ENCODE measurements at regions not wholly inside any gene's neighbourhood (a gene's known extent, or its start where the extent isn't known, plus 50 kb on each side); places are given as distances from the start of the nearest gene placed in this dataset.

- DNase-seq (ENCODE audit: low spot score): no peak
- in situ Hi-C loops (cut with MboI; ENCODE audit: low pct_unique_long_range_greater_than_20kb, low sequenced_read_pairs, unreplicated experiment): no loop called here
- TF ChIP-seq CTCF (IDR thresholded peaks at IDR 0.05; ENCODE audit: extremely low read depth, insufficient read depth, missing control alignments): no peak
Measured at GRCh38 chr3:176714034-176714433, 483.2 kb downstream of the TBL1XR1 start.

DNA sequence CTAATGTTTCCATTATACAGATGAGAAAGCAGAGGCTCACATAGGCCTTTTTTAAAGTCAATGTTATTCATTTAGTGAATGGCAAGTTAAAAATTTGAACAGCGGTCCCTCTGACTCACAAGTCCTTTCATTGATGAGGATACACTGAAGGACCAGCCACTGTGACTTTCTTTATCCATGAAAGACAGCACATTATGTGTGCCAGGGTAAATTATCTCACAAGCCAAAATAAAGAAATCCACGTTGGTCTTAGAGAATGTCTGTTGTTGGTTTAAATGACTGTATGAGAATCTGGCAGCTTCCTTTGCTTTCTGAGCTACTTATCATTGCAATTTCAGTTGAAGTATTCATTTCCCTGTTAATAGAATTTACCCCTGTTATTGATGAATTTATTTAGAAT is 485.1 kb downstream of the TBL1XR1 start:
- DNase-seq (ENCODE audit: low spot score): no peak
- TF ChIP-seq CTCF (IDR thresholded peaks at IDR 0.05; ENCODE audit: extremely low read depth, insufficient read depth, missing control alignments): no peak
- in situ Hi-C loops (cut with MboI; ENCODE audit: low pct_unique_long_range_greater_than_20kb, low sequenced_read_pairs, unreplicated experiment): no loop called here

DNA sequence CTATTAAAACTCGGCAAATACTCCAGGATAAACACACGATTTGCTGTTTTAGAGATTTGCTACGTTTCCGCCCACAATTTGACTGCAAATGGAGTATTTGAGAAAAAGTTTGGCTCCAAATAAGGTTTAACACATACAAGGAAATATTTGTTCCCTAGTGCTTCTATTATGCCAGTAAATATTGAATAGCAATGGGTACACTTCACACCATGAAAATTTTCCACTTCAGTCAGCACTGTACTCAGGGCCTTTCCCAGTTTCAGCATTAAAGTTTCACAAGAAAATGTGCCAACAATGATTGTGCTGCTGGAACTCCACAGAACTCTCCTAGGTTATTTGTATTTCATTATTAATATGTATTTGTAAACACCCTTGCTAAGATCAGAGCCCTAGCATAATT is 498.0 kb downstream of the TBL1XR1 start:
- no peak for DNase-seq (ENCODE audit: low spot score)
- in situ Hi-C loops (cut with MboI; ENCODE audit: low pct_unique_long_range_greater_than_20kb, low sequenced_read_pairs, unreplicated experiment): no loop called here
- no peak for TF ChIP-seq CTCF (IDR thresholded peaks at IDR 0.05; ENCODE audit: extremely low read depth, insufficient read depth, missing control alignments)

DNA sequence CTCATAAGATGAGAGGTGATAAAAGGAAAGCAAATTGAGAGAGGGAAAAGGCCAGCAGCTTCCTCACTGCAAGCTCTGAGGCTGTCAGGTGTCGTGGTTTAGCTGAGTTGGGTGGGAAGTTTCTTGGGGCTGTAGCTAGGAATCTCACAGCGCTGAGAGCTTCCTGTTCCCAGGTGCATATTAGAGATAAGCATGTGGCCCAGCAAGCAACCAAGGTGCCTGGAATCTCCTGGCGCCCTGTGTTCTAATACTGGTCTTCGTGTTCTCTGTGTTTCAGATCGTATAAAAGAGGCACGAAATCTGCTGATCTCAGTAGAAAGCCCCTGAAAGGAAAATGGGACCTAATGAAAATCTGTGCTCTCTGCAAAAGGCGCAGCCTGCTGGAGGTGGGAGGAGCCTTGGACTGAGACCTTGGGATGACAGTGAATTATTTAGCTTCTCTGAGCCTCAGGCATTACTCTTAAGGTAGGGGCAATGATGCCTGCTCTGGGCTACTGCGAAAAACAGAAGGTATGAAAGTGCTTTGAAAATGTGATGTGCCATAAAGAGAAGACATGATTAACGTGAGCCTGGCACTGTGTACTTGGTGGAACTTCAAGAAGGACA is 499.9 kb downstream of the TBL1XR1 start:
- DNase-seq (ENCODE audit: low spot score): no peak
- in situ Hi-C loops (cut with MboI; ENCODE audit: low pct_unique_long_range_greater_than_20kb, low sequenced_read_pairs, unreplicated experiment): no loop called here
- no peak for TF ChIP-seq CTCF (IDR thresholded peaks at IDR 0.05; ENCODE audit: extremely low read depth, insufficient read depth, missing control alignments)

DNA sequence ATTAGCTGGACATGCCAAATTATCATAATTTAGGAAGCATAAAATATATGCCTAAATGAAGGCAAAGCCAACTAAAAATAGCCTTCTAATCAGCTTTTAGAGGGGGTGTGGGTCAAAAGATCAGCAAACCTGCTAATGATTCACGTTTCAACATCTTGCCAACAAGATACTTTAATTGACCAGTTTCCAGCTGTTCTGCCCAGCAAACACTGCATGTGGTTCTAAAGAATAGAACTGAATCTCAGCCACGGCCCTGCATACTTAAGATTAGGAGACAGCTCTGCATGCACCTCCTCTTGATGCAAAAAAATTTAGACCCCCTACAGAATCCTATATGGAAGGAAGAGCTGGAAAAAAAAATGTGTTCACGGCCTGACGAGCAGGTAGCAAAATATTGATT is 500.5 kb downstream of the TBL1XR1 start:
- DNase-seq (ENCODE audit: low spot score): no peak
- TF ChIP-seq CTCF (IDR thresholded peaks at IDR 0.05; ENCODE audit: extremely low read depth, insufficient read depth, missing control alignments): no peak
- in situ Hi-C loops (cut with MboI; ENCODE audit: low pct_unique_long_range_greater_than_20kb, low sequenced_read_pairs, unreplicated experiment): no loop called here

DNA sequence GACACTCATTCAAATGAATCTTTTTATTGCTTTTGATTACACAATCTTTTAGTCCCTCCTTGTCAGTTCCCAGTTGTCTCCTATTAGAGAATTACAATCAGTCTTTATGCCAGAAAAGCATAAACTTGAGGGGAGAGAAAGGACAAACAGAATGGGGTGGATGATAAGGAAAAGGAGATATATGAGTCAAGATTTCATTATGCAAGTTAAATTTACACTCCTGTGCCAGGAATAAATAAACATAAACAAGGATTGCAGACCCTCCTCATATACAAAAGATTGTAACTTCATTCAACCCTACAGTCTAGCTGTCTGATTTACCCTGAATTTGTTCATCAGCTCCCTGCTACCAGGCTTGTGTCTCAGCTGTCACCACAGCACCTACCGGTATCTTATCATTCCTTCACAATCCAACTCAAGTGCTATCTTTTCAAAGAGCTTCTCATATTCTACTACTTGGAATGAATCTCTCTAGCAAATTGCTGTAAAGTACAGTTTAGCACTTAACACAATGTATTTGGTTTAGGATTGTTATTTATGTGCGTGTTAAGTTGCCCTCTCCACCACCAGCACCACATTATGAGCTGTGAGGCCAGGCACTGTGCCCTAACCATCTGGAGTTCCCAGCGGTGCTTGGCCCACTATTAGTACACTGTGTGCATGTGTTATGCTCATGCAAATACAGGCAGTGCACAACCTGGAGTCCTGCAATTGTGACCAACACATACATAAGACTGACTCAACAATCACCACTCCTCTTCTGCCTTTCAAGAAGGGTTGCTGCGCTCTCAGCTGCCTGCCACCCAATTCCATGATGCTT is 504.1 kb downstream of the TBL1XR1 start:
- no peak for DNase-seq (ENCODE audit: low spot score)
- no peak for TF ChIP-seq CTCF (IDR thresholded peaks at IDR 0.05; ENCODE audit: extremely low read depth, insufficient read depth, missing control alignments)
- in situ Hi-C loops (cut with MboI; ENCODE audit: low pct_unique_long_range_greater_than_20kb, low sequenced_read_pairs, unreplicated experiment): no loop called here

All from GM13977 (cell line).